HEK293T (cell line): ENCODE measurements at regions not wholly inside any gene's neighbourhood (a gene's known extent, or its start where the extent isn't known, plus 50 kb on each side); places are given as distances from the start of the nearest gene placed in this dataset.

ENCODE experiments used
- BHLHE40 ChIP-seq: fragments of 450-650 bp; IDR thresholded peaks from 2 replicates; pipeline ENCODE4 v1.6.1; 2016; ENCODE audit warnings: mild to moderate bottlenecking, moderate library complexity, borderline replicate concordance
- HDGF ChIP-seq: fragments of 450-650 bp; IDR thresholded peaks from 2 replicates; pipeline ENCODE4 v1.6.1; 2017; ENCODE audit warnings: antibody characterized with exemption, borderline replicate concordance
- SUZ12 ChIP-seq: fragments of 450-650 bp; IDR thresholded peaks from 2 replicates; pipeline ENCODE4 v1.6.1; 2016; ENCODE audit warnings: mild to moderate bottlenecking

GRCh38 chr11:42631220-42631843, 680.5 kb upstream of the API5 start:
- TF ChIP-seq HDGF (no peak), SUZ12 (no peak), BHLHE40 (no peak)
